GM21717 (cell line): ENCODE measurements at regions not wholly inside any gene's neighbourhood (a gene's known extent, or its start where the extent isn't known, plus 50 kb on each side); places are given as distances from the start of the nearest gene placed in this dataset.

Experiments
- ATAC-seq: cut with Tn5 transposase; IDR thresholded peaks from one replicate; pipeline ENCODE4 v1.9.1; 2021; ENCODE audit warnings: mild to moderate bottlenecking, moderate library complexity; ENCODE audit not compliant: unreplicated experiment

- no peak for ATAC-seq
These were observed 180.4 kb upstream of the S1PR3 start for GRCh38 chr9:88810826-88811225.

GRCh38 chr9:88811511-88811910 lies 179.8 kb upstream of the S1PR3 start:
- ATAC-seq: no peak

- ATAC-seq: no peak
These were observed 178.2 kb upstream of the S1PR3 start for GRCh38 chr9:88812938-88813637.

GRCh38 chr9:88813638-88814209 lies 177.5 kb upstream of the S1PR3 start:
- ATAC-seq: no peak

- no peak for ATAC-seq
These were observed 176.7 kb upstream of the S1PR3 start for GRCh38 chr9:88814577-88814976.

GRCh38 chr9:88816141-88816540 lies 175.1 kb upstream of the S1PR3 start:
- no peak for ATAC-seq

- ATAC-seq: no peak
These were observed 174.7 kb upstream of the S1PR3 start for GRCh38 chr9:88816591-88816990.

GRCh38 chr9:88817628-88818027 lies 173.6 kb upstream of the S1PR3 start:
- no peak for ATAC-seq

- ATAC-seq: no peak
These were observed 172.6 kb upstream of the S1PR3 start for GRCh38 chr9:88818495-88819201.

- ATAC-seq: no peak
These were observed 171.8 kb upstream of the S1PR3 start for GRCh38 chr9:88819476-88819875.

GRCh38 chr9:88820055-88820454 lies 171.2 kb upstream of the S1PR3 start:
- ATAC-seq: no peak

- no peak for ATAC-seq
These were observed 170.1 kb upstream of the S1PR3 start for GRCh38 chr9:88821033-88821745.

- no peak for ATAC-seq
These were observed 169.5 kb upstream of the S1PR3 start for GRCh38 chr9:88821746-88822106.

GRCh38 chr9:88824711-88825110 lies 166.6 kb upstream of the S1PR3 start:
- no peak for ATAC-seq

GRCh38 chr9:88826181-88826580 lies 165.1 kb upstream of the S1PR3 start:
- no peak for ATAC-seq

- ATAC-seq: no peak
These were observed 164.5 kb upstream of the S1PR3 start for GRCh38 chr9:88826771-88827181.

GRCh38 chr9:88828018-88828417 lies 163.2 kb upstream of the S1PR3 start:
- no peak for ATAC-seq

GRCh38 chr9:88828492-88828974 lies 162.7 kb upstream of the S1PR3 start:
- no peak for ATAC-seq

- peak; percentile 85 for ATAC-seq
These were observed 162.0 kb upstream of the S1PR3 start for GRCh38 chr9:88829276-88829675.

GRCh38 chr9:88831713-88832407 lies 159.4 kb upstream of the S1PR3 start:
- ATAC-seq: no peak

GRCh38 chr9:88833946-88834345 lies 157.3 kb upstream of the S1PR3 start:
- no peak for ATAC-seq
